Smooth muscle cell (in vitro differentiated cells): ENCODE measurements at regions not wholly inside any gene's neighbourhood (a gene's known extent, or its start where the extent isn't known, plus 50 kb on each side); places are given as distances from the start of the nearest gene placed in this dataset.

ENCODE experiments used
- DNase-seq: peaks from one replicate; lab custom pipeline; 2025; ENCODE audit not compliant: unreplicated experiment; lab: John Stamatoyannopoulos, UW
- H2AFZ ChIP-seq: fragments of 200-600 bp; sonication (generic); 2 replicates; pipeline ENCODE4 v1.6.0; 2016; ENCODE audit warnings: antibody characterized with exemption, low read depth, mild to moderate bottlenecking
- H3F3A ChIP-seq: fragments of 200-600 bp; sonication (generic); 2 replicates; pipeline ENCODE4 v1.6.0; 2017; ENCODE audit warnings: antibody characterized with exemption, low read depth
- H3K27ac ChIP-seq: fragments of 200-600 bp; sonication (generic); 2 replicates; pipeline ENCODE4 v1.5.1; 2016; ENCODE audit warnings: low read depth, mild to moderate bottlenecking
- H3K27me3 ChIP-seq: fragments of 200-600 bp; sonication (generic); 2 replicates; pipeline ENCODE4 v1.6.1; 2016; ENCODE audit warnings: low read depth, mild to moderate bottlenecking
- H3K36me3 ChIP-seq: fragments of 200-600 bp; sonication (generic); 2 replicates; pipeline ENCODE4 v1.5.1; 2016; ENCODE audit warnings: low read depth
- H3K4me1 ChIP-seq: fragments of 200-600 bp; sonication (generic); 2 replicates; pipeline ENCODE4 v1.5.1; 2016; ENCODE audit warnings: low read depth
- H3K4me2 ChIP-seq: fragments of 200-600 bp; sonication (generic); 2 replicates; pipeline ENCODE4 v1.6.0; 2016; ENCODE audit warnings: mild to moderate bottlenecking
- H3K4me3 ChIP-seq: fragments of 200-600 bp; sonication (generic); 2 replicates; pipeline ENCODE4 v1.5.1; 2016; ENCODE audit warnings: mild to moderate bottlenecking
- H3K79me2 ChIP-seq: fragments of 200-600 bp; sonication (generic); 2 replicates; pipeline ENCODE4 v1.6.0; 2016; ENCODE audit warnings: low read depth, mild to moderate bottlenecking
- H3K9ac ChIP-seq: fragments of 200-600 bp; sonication (generic); 2 replicates; pipeline ENCODE4 v1.6.0; 2016; ENCODE audit warnings: low read depth
- H3K9me3 ChIP-seq: fragments of 200-600 bp; sonication (generic); replicated peaks from 2 replicates; pipeline ENCODE4 v1.5.1; 2016; ENCODE audit warnings: low read depth
- H4K20me1 ChIP-seq: fragments of 200-600 bp; sonication (generic); 2 replicates; pipeline ENCODE4 v1.6.0; 2016; ENCODE audit warnings: low read depth
- WGBS: methylation state at CpG from one replicate; pipeline ENCODE4 v1.1.7; 2016; ENCODE audit warnings: low lambda C conversion rate; 5-methylcytosine and 5-hydroxymethylcytosine counted together
- TF ChIP-seq, protein P1 (sequence below): fragments of 200-600 bp; sonication (generic); IDR thresholded peaks from 2 replicates; pipeline ENCODE4 v1.5.1; 2017; ENCODE audit warnings: borderline replicate concordance, mild to moderate bottlenecking, antibody characterized with exemption; ENCODE audit not compliant: insufficient read depth, poor library complexity, severe bottlenecking

DNA sequence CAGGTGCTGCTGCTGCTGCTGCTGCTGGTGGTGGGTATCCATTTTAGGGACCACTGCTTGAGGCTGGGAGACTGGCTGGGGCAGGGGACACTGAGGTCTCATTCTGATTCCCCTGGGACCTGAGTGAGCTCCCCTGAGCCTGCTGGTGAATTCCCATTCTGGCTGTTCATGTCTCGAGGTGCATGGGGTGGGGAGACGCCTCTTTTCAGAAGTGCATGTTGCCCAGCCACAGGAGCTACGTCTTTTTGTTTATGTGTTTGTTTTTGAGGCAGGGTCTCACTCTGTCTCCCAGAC, 133.4 kb downstream of the RHOU start:
- H3K36me3 ChIP-seq = no peaks in the 10 kb centered on the region
- 97% methylated on average over 3 of the region's 3 CpGs for WGBS
- H3K9me3 ChIP-seq = no peaks in the 10 kb centered on the region
- H3K4me3 ChIP-seq = no peak overlapping the region
- TF ChIP-seq, protein P1, sequence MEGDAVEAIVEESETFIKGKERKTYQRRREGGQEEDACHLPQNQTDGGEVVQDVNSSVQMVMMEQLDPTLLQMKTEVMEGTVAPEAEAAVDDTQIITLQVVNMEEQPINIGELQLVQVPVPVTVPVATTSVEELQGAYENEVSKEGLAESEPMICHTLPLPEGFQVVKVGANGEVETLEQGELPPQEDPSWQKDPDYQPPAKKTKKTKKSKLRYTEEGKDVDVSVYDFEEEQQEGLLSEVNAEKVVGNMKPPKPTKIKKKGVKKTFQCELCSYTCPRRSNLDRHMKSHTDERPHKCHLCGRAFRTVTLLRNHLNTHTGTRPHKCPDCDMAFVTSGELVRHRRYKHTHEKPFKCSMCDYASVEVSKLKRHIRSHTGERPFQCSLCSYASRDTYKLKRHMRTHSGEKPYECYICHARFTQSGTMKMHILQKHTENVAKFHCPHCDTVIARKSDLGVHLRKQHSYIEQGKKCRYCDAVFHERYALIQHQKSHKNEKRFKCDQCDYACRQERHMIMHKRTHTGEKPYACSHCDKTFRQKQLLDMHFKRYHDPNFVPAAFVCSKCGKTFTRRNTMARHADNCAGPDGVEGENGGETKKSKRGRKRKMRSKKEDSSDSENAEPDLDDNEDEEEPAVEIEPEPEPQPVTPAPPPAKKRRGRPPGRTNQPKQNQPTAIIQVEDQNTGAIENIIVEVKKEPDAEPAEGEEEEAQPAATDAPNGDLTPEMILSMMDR = no peak
- H2AFZ ChIP-seq = no peak overlapping the region
- H3K9ac ChIP-seq = no peak overlapping the region
- no peaks in the 10 kb centered on the region for H3K27me3 ChIP-seq
- peaks cover 4% of the 10 kb centered on the region for H3F3A ChIP-seq
- no peak overlapping the region for H3K4me2 ChIP-seq
- peaks cover 29% of the 10 kb centered on the region for H3K4me1 ChIP-seq
- H3K27ac ChIP-seq = no peak overlapping the region
- H3K79me2 ChIP-seq = no peaks in the 10 kb centered on the region
- no peak for DNase-seq
- H4K20me1 ChIP-seq = no peaks in the 10 kb centered on the region

DNA sequence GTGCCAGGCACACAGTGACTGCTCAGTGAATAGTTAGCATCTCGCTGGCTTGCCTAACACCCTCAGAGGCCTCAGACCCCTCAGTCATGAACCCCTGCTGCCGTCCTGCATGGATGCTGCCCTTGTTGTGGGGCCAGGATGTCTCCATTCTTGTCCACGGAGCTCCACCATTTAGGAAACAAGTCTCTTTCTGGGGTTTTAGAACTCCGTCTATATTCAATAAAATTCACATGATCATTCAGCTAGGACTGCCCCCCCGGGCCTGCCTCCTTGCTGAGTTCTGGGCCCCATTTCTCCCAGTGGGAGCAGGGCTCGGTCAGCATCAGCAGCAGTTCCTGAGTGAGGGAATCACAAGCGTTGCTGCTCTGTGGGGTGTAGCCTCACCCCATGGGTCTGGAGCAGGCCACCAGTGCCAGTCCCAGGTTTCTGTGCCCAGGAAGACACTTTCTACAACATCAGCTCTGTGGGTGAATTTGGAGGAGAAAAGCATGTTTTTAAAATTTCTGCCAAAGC, 134.1 kb downstream of the RHOU start:
- WGBS = 96% methylated on average over 7 of the region's 7 CpGs
- no peaks in the 10 kb centered on the region for H3K36me3 ChIP-seq
- TF ChIP-seq, protein P1 = no peak
- H3K4me2 ChIP-seq = no peak overlapping the region
- no peaks in the 10 kb centered on the region for H3K9me3 ChIP-seq
- H4K20me1 ChIP-seq = no peaks in the 10 kb centered on the region
- H3K79me2 ChIP-seq = no peaks in the 10 kb centered on the region
- no peak overlapping the region for H3K9ac ChIP-seq
- no peak overlapping the region for H3K4me3 ChIP-seq
- peaks cover 4% of the 10 kb centered on the region for H3F3A ChIP-seq
- H3K27ac ChIP-seq = no peak overlapping the region
- no peaks in the 10 kb centered on the region for H3K27me3 ChIP-seq
- DNase-seq = no peak
- no peak overlapping the region for H2AFZ ChIP-seq
- peaks cover 27% of the 10 kb centered on the region for H3K4me1 ChIP-seq

DNA sequence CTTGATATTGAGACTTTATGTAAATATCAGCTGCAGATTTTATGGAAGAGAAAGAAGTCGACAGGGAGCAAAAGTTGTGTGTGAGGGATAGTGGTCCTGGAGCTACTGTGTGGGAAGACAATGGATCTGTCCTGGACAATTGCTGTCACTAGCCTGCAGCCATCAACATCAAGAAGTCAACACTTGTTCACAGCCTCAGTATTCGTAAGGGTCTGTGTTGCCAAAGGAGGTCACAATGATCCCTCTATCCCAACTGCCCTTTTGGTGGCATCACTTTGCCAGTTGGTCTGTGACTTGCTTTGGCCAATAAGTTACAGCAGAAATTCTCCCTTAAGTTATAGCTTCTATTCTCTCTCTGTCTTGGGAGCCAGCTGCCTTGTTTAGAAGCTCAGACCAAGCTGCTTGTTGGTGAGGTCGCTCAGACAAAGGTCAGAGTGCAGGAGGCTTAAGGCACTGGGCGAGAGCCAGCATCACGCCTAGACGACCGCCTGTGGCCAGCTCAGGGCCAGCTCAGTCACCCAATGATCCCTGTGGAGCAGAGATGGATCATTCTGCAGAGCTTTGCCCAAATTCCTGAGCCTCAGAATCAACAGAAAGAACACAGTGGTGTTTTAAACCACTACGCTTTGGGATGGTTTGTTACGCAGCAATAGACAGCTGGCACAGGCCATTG, 134.9 kb downstream of the RHOU start:
- TF ChIP-seq, protein P1 = no peak

More for the DNA sequence above, 134.9 kb downstream of the RHOU start:
- Histone ChIP-seq H2AFZ (no peak overlapping the region), H3K27ac (no peak overlapping the region), H4K20me1 (no peaks in the 10 kb centered on the region), H3K36me3 (no peaks in the 10 kb centered on the region), H3K4me2 (no peak overlapping the region), H3K27me3 (no peaks in the 10 kb centered on the region), H3K9ac (no peak overlapping the region), H3K9me3 (no peaks in the 10 kb centered on the region), H3K79me2 (no peaks in the 10 kb centered on the region), H3F3A (peaks cover 4% of the 10 kb centered on the region), H3K4me3 (no peak overlapping the region), H3K4me1 (peaks cover 24% of the 10 kb centered on the region)
- WGBS = 85% methylated on average over 9 of the region's 9 CpGs
- DNase-seq = no peak
